ENCODE measurements at regions not wholly inside any gene's neighbourhood (a gene's known extent, or its start where the extent isn't known, plus 50 kb on each side); places are given as distances from the start of the nearest gene placed in this dataset.

DNA sequence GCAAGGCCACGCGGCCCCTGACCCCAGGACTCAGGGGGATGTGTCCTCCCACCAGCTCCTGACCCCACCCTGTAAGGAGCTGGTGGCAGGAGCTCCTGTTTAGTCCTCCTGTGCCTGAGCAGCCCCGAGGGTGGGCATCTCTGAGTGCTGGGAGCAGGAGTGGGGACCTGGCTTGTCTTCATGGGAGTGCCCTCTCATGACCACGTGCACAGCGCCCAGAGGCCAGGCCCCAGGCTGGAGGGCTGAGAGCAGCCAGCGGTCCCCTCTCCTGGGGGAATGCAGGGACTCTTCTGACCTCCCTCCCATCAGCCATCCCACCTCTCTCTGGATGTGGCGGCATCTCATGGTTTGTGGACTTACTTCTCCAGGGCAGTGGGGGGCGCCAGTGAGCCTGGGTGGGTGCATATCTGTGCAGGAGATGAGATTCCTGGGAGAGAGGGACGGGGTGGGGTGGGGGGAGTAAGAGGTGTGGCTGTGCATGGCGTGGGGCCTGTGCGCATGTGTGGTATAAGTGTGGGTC is 205.6 kb downstream of the TBC1D2B start:
- no peak for TF ChIP-seq ARNT (IDR thresholded peaks at IDR 0.05)
- TF ChIP-seq ELF4 (IDR thresholded peaks at IDR 0.05): no peak
- TF ChIP-seq TARDBP (IDR thresholded peaks at IDR 0.05): no peak
- TF ChIP-seq HDGF (IDR thresholded peaks at IDR 0.05; ENCODE audit: borderline replicate concordance): no peak
- TF ChIP-seq FOXM1 (IDR thresholded peaks at IDR 0.05; ENCODE audit: borderline replicate concordance): no peak
- TF ChIP-seq ZNF384 (IDR thresholded peaks at IDR 0.05): no peak
- no peak for TF ChIP-seq FOXK2 (IDR thresholded peaks at IDR 0.05)
- TF ChIP-seq BHLHE40 (IDR thresholded peaks at IDR 0.05; ENCODE audit: borderline replicate concordance): no peak
- TF ChIP-seq NFRKB (IDR thresholded peaks at IDR 0.05): no peak
- no peak for TF ChIP-seq SP1 (IDR thresholded peaks at IDR 0.05)
- TF ChIP-seq SUZ12 (IDR thresholded peaks at IDR 0.05): no peak
- TF ChIP-seq FOXA1 (IDR thresholded peaks at IDR 0.05): no peak
- TF ChIP-seq CTBP1 (IDR thresholded peaks at IDR 0.05; ENCODE audit: borderline replicate concordance): no peak

Data from HEK293T (cell line).